Panc1 (cell line): ENCODE measurements at regions not wholly inside any gene's neighbourhood (a gene's known extent, or its start where the extent isn't known, plus 50 kb on each side); places are given as distances from the start of the nearest gene placed in this dataset.

Experiments used
- CTCF ChIP-seq: fragments of 450-650 bp; IDR thresholded peaks from 2 replicates; pipeline ENCODE4 v1.5.1; 2017; ENCODE audit warnings: mild to moderate bottlenecking
- POLR2AphosphoS5 ChIP-seq: IDR thresholded peaks from 2 replicates; pipeline ENCODE4 v1.6.1; 2012; ENCODE audit warnings: mild to moderate bottlenecking, low read depth, low read length, moderate library complexity
- SIN3A ChIP-seq: IDR thresholded peaks from 2 replicates; pipeline ENCODE4 v1.6.1; 2012; ENCODE audit warnings: low read depth, mild to moderate bottlenecking, low read length, moderate library complexity, borderline replicate concordance; ENCODE audit not compliant: insufficient read depth

- no peak for TF ChIP-seq POLR2AphosphoS5
- TF ChIP-seq CTCF: no peak; the same call in 1 of the 2 replicates
- TF ChIP-seq SIN3A: no peak
Measured at GRCh38 chr3:82163907-82164520, 402.6 kb upstream of the GBE1 start.
